ENCODE measurements at regions not wholly inside any gene's neighbourhood (a gene's known extent, or its start where the extent isn't known, plus 50 kb on each side); places are given as distances from the start of the nearest gene placed in this dataset.

- no peak overlapping the region for H3K27ac ChIP-seq
- 42 to 68% methylated on average over 4 of the region's 4 CpGs for WGBS, 2 donors
- intact Hi-C loops (cut with DNase I) = loop anchor here (10.0 kb wide), 1 partner anchor 422 kb away; no protein-coding TSS in a partner anchor
These were observed 332.1 kb downstream of the WDR11 start for GRCh38 chr10:121183236-121183635.

GRCh38 chr10:121183707-121184106 lies 332.5 kb downstream of the WDR11 start:
- H3K27ac ChIP-seq = no peak overlapping the region
- no peak for DNase-seq
- no peak overlapping the region for H3K4me3 ChIP-seq (replicated peaks in 1 of 3)
- TF ChIP-seq CTCF (IDR thresholded peaks at IDR 0.05) (no peak), POLR2A (IDR thresholded peaks at IDR 0.05) (no peak)
- H3K27me3 ChIP-seq = no peaks in the 10 kb centered on the region
- H3K36me3 ChIP-seq = no peaks in the 10 kb centered on the region
- WGBS, 2 donors = 36 to 37% methylated on average over 1 of the region's 1 CpG
- H3K4me1 ChIP-seq = peaks cover 0 to 3% of the 10 kb centered on the region in 2 donors
- intact Hi-C loops (cut with DNase I) = loop anchor here (10.0 kb wide), 1 partner anchor 421 kb away; no protein-coding TSS in a partner anchor
- no peaks in the 10 kb centered on the region for H3K9me3 ChIP-seq

More at GRCh38 chr10:121183236-121183635, 332.1 kb downstream of the WDR11 start:
- Histone ChIP-seq H3K4me3 (replicated peaks in 1 of 3) (no peak overlapping the region), H3K27me3 (no peaks in the 10 kb centered on the region), H3K9me3 (no peaks in the 10 kb centered on the region), H3K36me3 (no peaks in the 10 kb centered on the region), H3K4me1 (peaks cover 0 to 3% of the 10 kb centered on the region in 2 donors)
- no peak for DNase-seq
- TF ChIP-seq POLR2A (IDR thresholded peaks at IDR 0.05) (no peak), CTCF (IDR thresholded peaks at IDR 0.05) (no peak)

- intact Hi-C loops (cut with DNase I) = loop anchor here (10.0 kb wide), 1 partner anchor 419 kb away; no protein-coding TSS in a partner anchor
- no peak overlapping the region for H3K4me3 ChIP-seq (replicated peaks in 1 of 3)
- 81% methylated on average over 7 of the region's 7 CpGs for WGBS, 2 donors
- H3K27me3 ChIP-seq = no peaks in the 10 kb centered on the region
- TF ChIP-seq POLR2A (IDR thresholded peaks at IDR 0.05) = no peak
- TF ChIP-seq CTCF (IDR thresholded peaks at IDR 0.05) = no peak
- peaks cover 0 to 3% of the 10 kb centered on the region in 2 donors for H3K4me1 ChIP-seq
- no peaks in the 10 kb centered on the region for H3K9me3 ChIP-seq
- H3K27ac ChIP-seq = no peak overlapping the region
- no peaks in the 10 kb centered on the region for H3K36me3 ChIP-seq
- DNase-seq = no peak
These were observed 334.8 kb downstream of the WDR11 start for GRCh38 chr10:121185816-121186455.

- DNase-seq = no peak
- Histone ChIP-seq H3K27ac (no peak overlapping the region), H3K4me3 (replicated peaks in 1 of 3) (no peak overlapping the region), H3K4me1 (no peaks in the 10 kb centered on the region), H3K9me3 (no peaks in the 10 kb centered on the region), H3K27me3 (no peaks in the 10 kb centered on the region), H3K36me3 (no peaks in the 10 kb centered on the region)
- no peak for TF ChIP-seq POLR2A (IDR thresholded peaks at IDR 0.05)
- TF ChIP-seq CTCF (IDR thresholded peaks at IDR 0.05) = no peak
- intact Hi-C loops (cut with DNase I) = loop anchor here (10.0 kb wide), 1 partner anchor 417 kb away; no protein-coding TSS in a partner anchor
These were observed 336.2 kb downstream of the WDR11 start for GRCh38 chr10:121187391-121187790.

- Histone ChIP-seq H3K4me3 (replicated peaks in 1 of 3) (no peak overlapping the region), H3K27ac (no peak overlapping the region), H3K9me3 (no peaks in the 10 kb centered on the region), H3K4me1 (no peaks in the 10 kb centered on the region), H3K36me3 (no peaks in the 10 kb centered on the region), H3K27me3 (no peaks in the 10 kb centered on the region)
- 39 to 49% methylated on average over 6 of the region's 6 CpGs for WGBS, 2 donors
- intact Hi-C loops (cut with DNase I) = loop anchor here (10.0 kb wide), 1 partner anchor 417 kb away; no protein-coding TSS in a partner anchor
- TF ChIP-seq POLR2A (IDR thresholded peaks at IDR 0.05) (no peak), CTCF (IDR thresholded peaks at IDR 0.05) (peak in 4 of 6 experiments; percentile 33 to 64 (median 42))
- peak; percentile 21 to 36 for DNase-seq
These were observed 336.8 kb downstream of the WDR11 start for GRCh38 chr10:121188005-121188404.

Data from thyroid gland (tissue), 4 donors.